ENCODE measurements at regions not wholly inside any gene's neighbourhood (a gene's known extent, or its start where the extent isn't known, plus 50 kb on each side); places are given as distances from the start of the nearest gene placed in this dataset.

DNA sequence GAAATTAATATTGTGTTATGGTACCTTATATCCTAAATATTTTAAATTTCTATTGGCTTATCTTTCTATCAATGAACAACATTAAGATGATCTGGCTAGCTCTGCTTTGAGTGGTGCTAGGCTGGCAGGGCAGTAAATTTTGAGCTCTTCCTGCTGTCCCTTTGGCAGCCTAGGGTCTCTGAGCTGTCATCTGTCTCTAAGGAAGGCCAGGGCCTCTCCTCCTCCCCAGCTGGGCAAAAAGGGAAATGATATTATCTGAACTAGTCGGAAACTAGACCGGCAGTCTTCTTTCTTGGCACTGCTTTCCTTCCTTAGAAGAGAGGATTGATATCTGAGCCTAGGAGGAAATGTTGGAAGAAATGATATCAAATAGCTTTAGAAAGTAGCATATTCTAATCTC lies 176.7 kb upstream of the BTBD3 start:
- TF ChIP-seq, protein P1, sequence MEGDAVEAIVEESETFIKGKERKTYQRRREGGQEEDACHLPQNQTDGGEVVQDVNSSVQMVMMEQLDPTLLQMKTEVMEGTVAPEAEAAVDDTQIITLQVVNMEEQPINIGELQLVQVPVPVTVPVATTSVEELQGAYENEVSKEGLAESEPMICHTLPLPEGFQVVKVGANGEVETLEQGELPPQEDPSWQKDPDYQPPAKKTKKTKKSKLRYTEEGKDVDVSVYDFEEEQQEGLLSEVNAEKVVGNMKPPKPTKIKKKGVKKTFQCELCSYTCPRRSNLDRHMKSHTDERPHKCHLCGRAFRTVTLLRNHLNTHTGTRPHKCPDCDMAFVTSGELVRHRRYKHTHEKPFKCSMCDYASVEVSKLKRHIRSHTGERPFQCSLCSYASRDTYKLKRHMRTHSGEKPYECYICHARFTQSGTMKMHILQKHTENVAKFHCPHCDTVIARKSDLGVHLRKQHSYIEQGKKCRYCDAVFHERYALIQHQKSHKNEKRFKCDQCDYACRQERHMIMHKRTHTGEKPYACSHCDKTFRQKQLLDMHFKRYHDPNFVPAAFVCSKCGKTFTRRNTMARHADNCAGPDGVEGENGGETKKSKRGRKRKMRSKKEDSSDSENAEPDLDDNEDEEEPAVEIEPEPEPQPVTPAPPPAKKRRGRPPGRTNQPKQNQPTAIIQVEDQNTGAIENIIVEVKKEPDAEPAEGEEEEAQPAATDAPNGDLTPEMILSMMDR (IDR thresholded peaks at IDR 0.05; ENCODE audit: low read length, missing control alignments) = no peak
- no peak overlapping the region for H3K4me3 ChIP-seq (replicated peaks; ENCODE audit: low read depth, low read length)
- DNase-seq (ENCODE audit: low read depth) = no peak

DNA sequence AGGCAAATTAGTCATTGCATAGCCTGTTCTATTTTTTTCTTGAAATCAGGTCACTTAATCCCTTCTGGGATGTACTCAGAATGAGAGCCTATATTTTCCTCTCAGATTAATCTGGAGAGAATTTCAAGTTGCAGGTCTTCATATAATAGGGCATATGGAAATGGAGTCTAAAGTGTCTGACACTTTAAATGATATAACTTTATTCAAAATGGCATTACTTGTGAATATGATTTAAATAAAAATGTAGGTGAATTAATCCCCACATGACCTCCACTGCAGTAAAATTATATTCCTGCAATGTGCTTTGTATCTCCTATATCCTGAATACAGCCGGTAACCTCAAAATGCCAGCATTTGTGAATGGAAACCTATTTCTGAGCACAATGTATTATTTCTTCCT lies 172.5 kb upstream of the BTBD3 start:
- TF ChIP-seq, protein P1 (IDR thresholded peaks at IDR 0.05; ENCODE audit: low read length, missing control alignments) = no peak
- no peak overlapping the region for H3K4me3 ChIP-seq (replicated peaks; ENCODE audit: low read depth, low read length)
- DNase-seq (ENCODE audit: low read depth) = no peak

DNA sequence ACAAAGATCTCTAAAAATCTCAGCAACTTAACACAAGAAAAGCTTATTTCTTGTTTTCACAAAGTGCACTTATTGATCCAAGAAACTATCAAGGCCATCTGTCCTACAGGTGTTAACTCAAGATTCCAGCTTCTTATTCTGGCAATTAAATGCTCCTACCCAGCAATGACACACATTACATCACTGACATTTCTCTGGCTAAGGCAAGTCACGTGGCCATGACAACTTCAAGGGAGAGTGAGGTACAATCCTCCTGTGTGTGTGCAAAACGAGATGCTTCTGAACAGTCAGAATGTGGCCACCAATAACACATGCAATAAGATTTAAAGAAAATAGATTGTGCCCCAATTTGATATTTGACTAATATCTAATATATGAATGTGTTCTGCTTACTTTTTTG lies 169.3 kb upstream of the BTBD3 start:
- no peak for DNase-seq (ENCODE audit: low read depth)
- H3K4me3 ChIP-seq (replicated peaks; ENCODE audit: low read depth, low read length) = no peak overlapping the region
- TF ChIP-seq, protein P1 (IDR thresholded peaks at IDR 0.05; ENCODE audit: low read length, missing control alignments) = no peak

DNA sequence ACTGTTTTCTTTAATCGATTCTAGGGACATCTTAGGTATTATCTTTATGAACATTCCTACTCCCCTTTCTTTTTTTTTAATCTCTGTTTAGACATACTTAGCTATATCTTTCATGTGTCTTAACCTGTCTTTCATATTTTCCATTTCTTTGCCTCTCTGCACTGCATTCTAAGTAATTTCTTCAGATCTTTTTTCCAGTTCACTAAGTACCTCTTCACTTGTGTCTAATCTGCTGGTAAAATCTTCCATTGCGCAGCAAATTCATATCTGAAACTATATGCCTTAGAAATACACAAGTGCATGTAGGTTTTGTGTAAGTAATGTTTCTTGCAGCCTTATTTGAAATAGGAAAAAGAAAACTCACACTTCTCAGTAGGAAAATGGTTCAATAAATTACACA lies 165.4 kb upstream of the BTBD3 start:
- TF ChIP-seq, protein P1 (IDR thresholded peaks at IDR 0.05; ENCODE audit: low read length, missing control alignments) = no peak
- H3K4me3 ChIP-seq (replicated peaks; ENCODE audit: low read depth, low read length) = no peak overlapping the region
- no peak for DNase-seq (ENCODE audit: low read depth)

DNA sequence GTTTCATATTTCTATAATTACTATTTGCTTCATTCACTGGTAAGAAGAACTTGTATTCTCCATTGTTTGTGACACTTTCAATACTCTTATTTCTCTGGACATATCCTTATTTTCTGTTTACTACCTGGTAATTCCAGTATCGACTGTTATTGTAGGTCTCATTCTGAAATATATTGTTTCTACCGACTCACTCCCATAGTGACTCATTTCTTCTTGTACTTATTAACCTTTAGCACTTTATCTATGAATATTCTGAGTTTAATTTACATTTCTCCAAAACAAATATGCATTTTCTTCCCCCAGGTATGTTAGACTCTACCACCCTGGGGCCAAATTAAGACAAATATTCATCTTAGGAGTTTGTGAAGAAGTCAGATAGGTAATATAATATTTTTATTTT lies 164.5 kb upstream of the BTBD3 start:
- DNase-seq (ENCODE audit: low read depth) = no peak
- TF ChIP-seq, protein P1 (IDR thresholded peaks at IDR 0.05; ENCODE audit: low read length, missing control alignments) = no peak
- H3K4me3 ChIP-seq (replicated peaks; ENCODE audit: low read depth, low read length) = no peak overlapping the region

DNA sequence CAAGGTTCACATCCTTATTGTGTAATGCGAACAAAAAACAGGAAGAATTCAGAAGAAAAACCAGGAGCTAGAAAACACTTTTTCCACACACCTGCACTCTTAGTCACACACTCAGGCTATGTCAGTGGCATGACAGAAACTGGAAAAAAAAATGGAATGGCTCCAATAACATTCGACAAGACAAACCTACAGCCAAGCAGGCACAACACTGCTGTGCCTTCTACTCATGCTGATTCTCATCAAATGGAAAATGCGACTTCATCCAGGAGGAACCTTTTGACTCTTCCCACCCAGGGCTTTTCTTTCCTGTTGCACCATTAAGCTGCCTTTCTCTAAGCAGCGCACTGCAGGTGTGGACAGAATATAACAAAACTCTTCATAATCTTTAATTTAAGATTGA lies 163.2 kb upstream of the BTBD3 start:
- no peak for DNase-seq (ENCODE audit: low read depth)
- TF ChIP-seq, protein P1 (IDR thresholded peaks at IDR 0.05; ENCODE audit: low read length, missing control alignments) = no peak
- H3K4me3 ChIP-seq (replicated peaks; ENCODE audit: low read depth, low read length) = no peak overlapping the region

DNA sequence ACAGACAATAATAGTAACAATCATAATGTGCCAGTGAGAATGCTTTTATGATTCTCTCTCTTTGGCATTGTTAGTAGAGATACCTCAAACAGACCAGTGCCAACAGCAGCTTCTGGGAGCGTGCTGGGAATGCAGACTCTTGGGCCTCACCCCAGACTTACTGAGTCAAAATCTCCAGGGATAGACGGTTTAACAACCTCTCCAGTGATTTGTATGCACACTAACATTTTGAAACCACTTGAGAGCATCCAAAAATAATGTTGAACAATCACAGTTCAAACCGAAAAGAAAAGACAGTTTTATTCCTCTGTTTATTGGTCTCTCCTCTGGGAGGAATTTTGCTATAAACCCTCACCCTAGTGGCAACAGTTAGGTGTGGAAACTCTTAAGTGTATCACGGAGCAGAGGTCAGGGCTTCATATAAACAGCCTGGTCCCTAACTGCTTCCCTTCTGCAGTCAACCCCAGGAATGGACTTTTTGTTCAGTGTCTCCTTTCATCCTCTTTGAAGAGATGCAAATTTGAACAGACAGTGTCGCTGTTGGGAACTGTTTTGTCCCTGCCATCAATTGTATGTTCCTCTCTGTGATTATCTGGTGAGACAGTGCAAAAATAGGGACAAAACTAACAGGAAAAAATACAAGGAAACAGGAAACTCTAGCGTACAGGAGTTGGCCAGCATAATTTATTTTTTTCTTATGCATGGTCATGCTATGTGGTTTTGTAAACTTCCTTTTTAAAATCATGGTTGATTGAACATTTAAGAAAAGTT lies 162.4 kb upstream of the BTBD3 start:
- TF ChIP-seq, protein P1 (IDR thresholded peaks at IDR 0.05; ENCODE audit: low read length, missing control alignments) = no peak
- DNase-seq (ENCODE audit: low read depth) = no peak
- H3K4me3 ChIP-seq (replicated peaks; ENCODE audit: low read depth, low read length) = no peak overlapping the region

Measured in fibroblast of pulmonary artery (primary cell).